A549 (cell line): ENCODE measurements at regions not wholly inside any gene's neighbourhood (a gene's known extent, or its start where the extent isn't known, plus 50 kb on each side); places are given as distances from the start of the nearest gene placed in this dataset.

Experiments
- CHD2 ChIP-seq: fragments of 150-350 bp; IDR thresholded peaks from 2 replicates; pipeline ENCODE4 v1.6.1; 2014; ENCODE audit warnings: low read length; ENCODE audit not compliant: partially characterized antibody
- FOSL2 ChIP-seq, 2 experiments: fragments of 450-650 bp in 1 of 2; fragments of >200 bp in 1 of 2; sonication (Bioruptor Twin) in 1 of 2; formaldehyde crosslinking; IDR thresholded peaks; 2 replicates each; pipeline versions ENCODE4 v1.5.0 to v1.6.1; 2016 to 2020; ENCODE audit warnings: mild to moderate bottlenecking in 1 of 2, moderate library complexity in 1 of 2
- HDAC2 ChIP-seq: fragments of 200-600 bp; sonication (generic); IDR thresholded peaks from 2 replicates; pipeline ENCODE4 v1.6.1; 2016
- JUN ChIP-seq, 2 experiments: fragments of >200 bp; sonication (Bioruptor Twin); formaldehyde crosslinking; IDR thresholded peaks; 2 replicates in 1 of 2; 3 replicates in 1 of 2; pipeline ENCODE4 v1.6.1; 2016 to 2017
- JUNB ChIP-seq: fragments of >200 bp; sonication (Bioruptor Twin); formaldehyde crosslinking; IDR thresholded peaks from 2 replicates; pipeline ENCODE4 v1.6.1; 2016
- MAFK ChIP-seq: fragments of 450-650 bp; IDR thresholded peaks from 2 replicates; pipeline ENCODE4 v1.6.1; 2014; ENCODE audit not compliant: partially characterized antibody
- MYC ChIP-seq: IDR thresholded peaks from 2 replicates; pipeline ENCODE4 v1.6.1; 2012; ENCODE audit warnings: mild to moderate bottlenecking, inconsistent platforms, low read length, improper control_type of control experiment, borderline replicate concordance
- POLR2A ChIP-seq: IDR thresholded peaks from 2 replicates; pipeline ENCODE4 v1.6.1; 2012; ENCODE audit warnings: mild to moderate bottlenecking, low read length
- RAD21 ChIP-seq, 2 experiments: fragments of >200 bp in 1 of 2; sonication (Bioruptor Twin) in 1 of 2; formaldehyde crosslinking in 1 of 2; IDR thresholded peaks in 1 of 2; conservative IDR thresholded peaks in 1 of 2; 2 replicates in 1 of 2; 3 replicates in 1 of 2; pipeline ENCODE4 v1.6.1; 2012 to 2018; ENCODE audit warnings: inconsistent platforms in 1 of 2
- RFX5 ChIP-seq: fragments of 450-650 bp; IDR thresholded peaks from 2 replicates; pipeline ENCODE4 v1.7.1; 2014; ENCODE audit warnings: antibody characterized with exemption, mild to moderate bottlenecking, moderate library complexity
- SMC3 ChIP-seq: fragments of >200 bp; sonication (Bioruptor Twin); formaldehyde crosslinking; IDR thresholded peaks from 3 replicates; pipeline ENCODE4 v1.6.1; 2018; ENCODE audit warnings: inconsistent platforms
- TF ChIP-seq, protein P1 (sequence below): fragments of >200 bp; sonication (Bioruptor Twin); formaldehyde crosslinking; IDR thresholded peaks from 3 replicates; pipeline ENCODE4 v1.5.1; 2016
- TF ChIP-seq, protein P2 (sequence below): fragments of 200-600 bp; sonication (generic); IDR thresholded peaks from 2 replicates; pipeline ENCODE4 v1.6.1; 2016; ENCODE audit warnings: antibody characterized with exemption, mild to moderate bottlenecking, moderate library complexity
- TF ChIP-seq, protein P3 (sequence below): IDR thresholded peaks from 2 replicates; pipeline ENCODE4 v1.6.1; 2012

GRCh38 chr5:166074582-166075481 is 2216.6 kb upstream of the WWC1 start:
- TF ChIP-seq, protein P1, sequence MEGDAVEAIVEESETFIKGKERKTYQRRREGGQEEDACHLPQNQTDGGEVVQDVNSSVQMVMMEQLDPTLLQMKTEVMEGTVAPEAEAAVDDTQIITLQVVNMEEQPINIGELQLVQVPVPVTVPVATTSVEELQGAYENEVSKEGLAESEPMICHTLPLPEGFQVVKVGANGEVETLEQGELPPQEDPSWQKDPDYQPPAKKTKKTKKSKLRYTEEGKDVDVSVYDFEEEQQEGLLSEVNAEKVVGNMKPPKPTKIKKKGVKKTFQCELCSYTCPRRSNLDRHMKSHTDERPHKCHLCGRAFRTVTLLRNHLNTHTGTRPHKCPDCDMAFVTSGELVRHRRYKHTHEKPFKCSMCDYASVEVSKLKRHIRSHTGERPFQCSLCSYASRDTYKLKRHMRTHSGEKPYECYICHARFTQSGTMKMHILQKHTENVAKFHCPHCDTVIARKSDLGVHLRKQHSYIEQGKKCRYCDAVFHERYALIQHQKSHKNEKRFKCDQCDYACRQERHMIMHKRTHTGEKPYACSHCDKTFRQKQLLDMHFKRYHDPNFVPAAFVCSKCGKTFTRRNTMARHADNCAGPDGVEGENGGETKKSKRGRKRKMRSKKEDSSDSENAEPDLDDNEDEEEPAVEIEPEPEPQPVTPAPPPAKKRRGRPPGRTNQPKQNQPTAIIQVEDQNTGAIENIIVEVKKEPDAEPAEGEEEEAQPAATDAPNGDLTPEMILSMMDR: no peak
- TF ChIP-seq RAD21 (conservative IDR thresholded peaks at IDR 0.05 in 1 of 2, IDR thresholded peaks at IDR 0.05 in 1 of 2): no peak
- no peak for TF ChIP-seq SMC3
- no peak for TF ChIP-seq POLR2A
- no peak for TF ChIP-seq RFX5
- TF ChIP-seq, protein P2, sequence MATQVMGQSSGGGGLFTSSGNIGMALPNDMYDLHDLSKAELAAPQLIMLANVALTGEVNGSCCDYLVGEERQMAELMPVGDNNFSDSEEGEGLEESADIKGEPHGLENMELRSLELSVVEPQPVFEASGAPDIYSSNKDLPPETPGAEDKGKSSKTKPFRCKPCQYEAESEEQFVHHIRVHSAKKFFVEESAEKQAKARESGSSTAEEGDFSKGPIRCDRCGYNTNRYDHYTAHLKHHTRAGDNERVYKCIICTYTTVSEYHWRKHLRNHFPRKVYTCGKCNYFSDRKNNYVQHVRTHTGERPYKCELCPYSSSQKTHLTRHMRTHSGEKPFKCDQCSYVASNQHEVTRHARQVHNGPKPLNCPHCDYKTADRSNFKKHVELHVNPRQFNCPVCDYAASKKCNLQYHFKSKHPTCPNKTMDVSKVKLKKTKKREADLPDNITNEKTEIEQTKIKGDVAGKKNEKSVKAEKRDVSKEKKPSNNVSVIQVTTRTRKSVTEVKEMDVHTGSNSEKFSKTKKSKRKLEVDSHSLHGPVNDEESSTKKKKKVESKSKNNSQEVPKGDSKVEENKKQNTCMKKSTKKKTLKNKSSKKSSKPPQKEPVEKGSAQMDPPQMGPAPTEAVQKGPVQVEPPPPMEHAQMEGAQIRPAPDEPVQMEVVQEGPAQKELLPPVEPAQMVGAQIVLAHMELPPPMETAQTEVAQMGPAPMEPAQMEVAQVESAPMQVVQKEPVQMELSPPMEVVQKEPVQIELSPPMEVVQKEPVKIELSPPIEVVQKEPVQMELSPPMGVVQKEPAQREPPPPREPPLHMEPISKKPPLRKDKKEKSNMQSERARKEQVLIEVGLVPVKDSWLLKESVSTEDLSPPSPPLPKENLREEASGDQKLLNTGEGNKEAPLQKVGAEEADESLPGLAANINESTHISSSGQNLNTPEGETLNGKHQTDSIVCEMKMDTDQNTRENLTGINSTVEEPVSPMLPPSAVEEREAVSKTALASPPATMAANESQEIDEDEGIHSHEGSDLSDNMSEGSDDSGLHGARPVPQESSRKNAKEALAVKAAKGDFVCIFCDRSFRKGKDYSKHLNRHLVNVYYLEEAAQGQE: no peak
- no peak for TF ChIP-seq MYC
- TF ChIP-seq, protein P3, sequence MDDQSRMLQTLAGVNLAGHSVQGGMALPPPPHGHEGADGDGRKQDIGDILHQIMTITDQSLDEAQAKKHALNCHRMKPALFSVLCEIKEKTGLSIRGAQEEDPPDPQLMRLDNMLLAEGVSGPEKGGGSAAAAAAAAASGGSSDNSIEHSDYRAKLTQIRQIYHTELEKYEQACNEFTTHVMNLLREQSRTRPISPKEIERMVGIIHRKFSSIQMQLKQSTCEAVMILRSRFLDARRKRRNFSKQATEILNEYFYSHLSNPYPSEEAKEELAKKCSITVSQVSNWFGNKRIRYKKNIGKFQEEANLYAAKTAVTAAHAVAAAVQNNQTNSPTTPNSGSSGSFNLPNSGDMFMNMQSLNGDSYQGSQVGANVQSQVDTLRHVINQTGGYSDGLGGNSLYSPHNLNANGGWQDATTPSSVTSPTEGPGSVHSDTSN: no peak
- no peak for TF ChIP-seq HDAC2
- TF ChIP-seq JUNB: no peak
- TF ChIP-seq CHD2: no peak
- no peak for TF ChIP-seq JUN (IDR thresholded peaks at IDR 0.05)
- no peak for TF ChIP-seq MAFK
- no peak for TF ChIP-seq FOSL2 (IDR thresholded peaks at IDR 0.05)
- no peak for TF ChIP-seq FOSL2 (CRISPR knock-in tag; IDR thresholded peaks at IDR 0.05)
